Neural cell (in vitro differentiated cells): ENCODE measurements at regions not wholly inside any gene's neighbourhood (a gene's known extent, or its start where the extent isn't known, plus 50 kb on each side); places are given as distances from the start of the nearest gene placed in this dataset.

Source experiments
- H2AFZ ChIP-seq: fragments of 200-600, 300-800 bp; sonication (generic), shearing (Covaris generic); 2 replicates; pipeline ENCODE4 v1.6.0; 2014; ENCODE audit warnings: low read depth, mild to moderate bottlenecking, antibody characterized with exemption, low read length, moderate library complexity
- H3F3A ChIP-seq: fragments of 200-600 bp; shearing (Covaris generic); 2 replicates; pipeline ENCODE4 v1.6.1; 2016; ENCODE audit warnings: mild to moderate bottlenecking, moderate library complexity, mixed read lengths, antibody characterized with exemption, low read length; ENCODE audit not compliant: insufficient read depth, poor library complexity, severe bottlenecking
- H3K27ac ChIP-seq: fragments of 200-600, 300-800 bp; sonication (generic), shearing (Covaris generic); 2 replicates; pipeline ENCODE4 v1.5.1; 2014; ENCODE audit warnings: mild to moderate bottlenecking, low read length, moderate library complexity
- H3K27me3 ChIP-seq: fragments of 300-800, 200-600 bp; sonication (generic), shearing (Covaris generic); 2 replicates; pipeline ENCODE4 v1.6.0; 2014; ENCODE audit warnings: mild to moderate bottlenecking, low read depth, low read length, moderate library complexity; ENCODE audit not compliant: insufficient read depth
- H3K36me3 ChIP-seq: fragments of 300-800, 200-600 bp; sonication (generic), shearing (Covaris generic); 2 replicates; pipeline ENCODE4 v1.5.1; 2014; ENCODE audit warnings: mild to moderate bottlenecking, antibody characterized with exemption, low read length, moderate library complexity; ENCODE audit not compliant: insufficient read depth
- H3K4me2 ChIP-seq: fragments of 300-800, 200-600 bp; sonication (generic), shearing (Covaris generic); 2 replicates; pipeline ENCODE4 v1.6.0; 2014; ENCODE audit warnings: mild to moderate bottlenecking, low read length
- H3K4me3 ChIP-seq: fragments of 300-800, 200-600 bp; sonication (generic), shearing (Covaris generic); 2 replicates; pipeline ENCODE4 v1.5.1; 2014; ENCODE audit warnings: mild to moderate bottlenecking, low read length, moderate library complexity
- H3K79me2 ChIP-seq: fragments of 200-600 bp; shearing (Covaris generic); replicated peaks from 2 replicates; pipeline ENCODE4 v1.6.0; 2014; ENCODE audit warnings: mild to moderate bottlenecking, low read length, moderate library complexity; ENCODE audit not compliant: insufficient read depth
- H3K9ac ChIP-seq: fragments of 300-800, 200-600 bp; sonication (generic), shearing (Covaris generic); 2 replicates; pipeline ENCODE4 v1.6.1; 2016; ENCODE audit warnings: mild to moderate bottlenecking, low read length, mixed read lengths
- H3K9me2 ChIP-seq: fragments of 200-600 bp; shearing (Covaris generic); 2 replicates; pipeline ENCODE4 v1.6.1; 2016; ENCODE audit warnings: mild to moderate bottlenecking, low read length, mixed read lengths; ENCODE audit not compliant: insufficient read depth
- H3K9me3 ChIP-seq: fragments of 200-600, 300-800 bp; sonication (generic), shearing (Covaris generic); 2 replicates; pipeline ENCODE4 v1.6.1; 2016; ENCODE audit warnings: mild to moderate bottlenecking, mixed run types, low read length, moderate library complexity, mixed read lengths
- H4K20me1 ChIP-seq: fragments of 200-600 bp; shearing (Covaris generic); 2 replicates; pipeline ENCODE4 v1.6.1; 2016; ENCODE audit warnings: mild to moderate bottlenecking, mixed run types; ENCODE audit not compliant: insufficient read depth
- EP300 ChIP-seq: fragments of 450-650 bp; conservative IDR thresholded peaks from 2 replicates; pipeline ENCODE4 v1.6.1; 2014; ENCODE audit warnings: antibody characterized with exemption, mild to moderate bottlenecking, moderate library complexity; ENCODE audit not compliant: poor library complexity, severe bottlenecking
- EZH2 ChIP-seq: fragments of 200-600, 300-800 bp; shearing (Covaris generic), sonication (generic); IDR thresholded peaks from 2 replicates; pipeline ENCODE4 v1.6.1; 2014; ENCODE audit warnings: antibody characterized with exemption, low read length, borderline replicate concordance, mild to moderate bottlenecking; ENCODE audit not compliant: insufficient read depth, poor library complexity, severe bottlenecking
- MXI1 ChIP-seq: fragments of 450-650 bp; conservative IDR thresholded peaks from 2 replicates; pipeline ENCODE4 v1.6.1; 2014; ENCODE audit warnings: antibody characterized with exemption, mild to moderate bottlenecking; ENCODE audit not compliant: poor library complexity, severe bottlenecking
- POLR2AphosphoS5 ChIP-seq: IDR thresholded peaks from 2 replicates; pipeline ENCODE4 v1.6.1; 2012
- RAD21 ChIP-seq: fragments of 450-650 bp; conservative IDR thresholded peaks from 2 replicates; pipeline ENCODE4 v1.6.1; 2014; ENCODE audit warnings: antibody characterized with exemption, mild to moderate bottlenecking, moderate library complexity
- SMC3 ChIP-seq: fragments of 450-650 bp; conservative IDR thresholded peaks from 2 replicates; pipeline ENCODE4 v1.6.1; 2014; ENCODE audit warnings: antibody characterized with exemption, mild to moderate bottlenecking, moderate library complexity; ENCODE audit not compliant: poor library complexity
- TAF1 ChIP-seq: IDR thresholded peaks from 2 replicates; pipeline ENCODE4 v1.6.1; 2012; ENCODE audit warnings: low read depth
- TF ChIP-seq, protein P1 (sequence below): IDR thresholded peaks from 2 replicates; pipeline ENCODE4 v1.6.1; 2012; ENCODE audit warnings: borderline replicate concordance
- TF ChIP-seq, protein P2 (sequence below): fragments of 450-650 bp; IDR thresholded peaks from 2 replicates; pipeline ENCODE4 v1.5.1; 2014; ENCODE audit warnings: antibody characterized with exemption, mild to moderate bottlenecking, moderate library complexity; ENCODE audit not compliant: poor library complexity, severe bottlenecking

DNA sequence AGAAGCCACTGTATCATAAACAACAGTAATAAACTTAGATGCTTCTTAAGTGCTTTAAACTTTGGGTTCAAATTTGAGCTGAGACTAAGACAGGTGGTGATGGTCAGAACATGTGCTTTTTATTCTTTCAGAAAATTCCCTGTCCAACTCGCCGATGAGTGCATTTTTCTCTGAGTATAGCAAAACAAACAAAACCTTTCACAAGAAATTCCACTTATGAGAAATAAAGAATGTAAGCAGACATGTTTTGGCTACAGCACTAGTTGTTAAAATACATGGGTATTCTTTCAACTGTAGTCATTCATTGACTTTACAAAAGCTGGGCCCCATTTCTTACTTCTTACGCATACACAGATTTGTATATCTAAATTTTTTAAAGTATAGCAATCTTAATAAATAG lies 125.6 kb downstream of the SPRY2 start:
- Histone ChIP-seq H3F3A (no peaks in the 10 kb centered on the region), H3K9ac (no peak overlapping the region), H3K79me2 (no peaks in the 10 kb centered on the region), H3K9me2 (no peaks in the 10 kb centered on the region), H3K9me3 (no peaks in the 10 kb centered on the region), H3K4me3 (no peak overlapping the region), H2AFZ (no peak overlapping the region), H3K27ac (no peak overlapping the region), H3K4me2 (no peak overlapping the region), H4K20me1 (no peaks in the 10 kb centered on the region), H3K27me3 (no peaks in the 10 kb centered on the region), H3K36me3 (no peaks in the 10 kb centered on the region)
- TF ChIP-seq MXI1 (no peak), EP300 (no peak), SMC3 (no peak), TAF1 (no peak), POLR2AphosphoS5 (no peak), EZH2 (no peak), RAD21 (no peak)
- TF ChIP-seq, protein P1, sequence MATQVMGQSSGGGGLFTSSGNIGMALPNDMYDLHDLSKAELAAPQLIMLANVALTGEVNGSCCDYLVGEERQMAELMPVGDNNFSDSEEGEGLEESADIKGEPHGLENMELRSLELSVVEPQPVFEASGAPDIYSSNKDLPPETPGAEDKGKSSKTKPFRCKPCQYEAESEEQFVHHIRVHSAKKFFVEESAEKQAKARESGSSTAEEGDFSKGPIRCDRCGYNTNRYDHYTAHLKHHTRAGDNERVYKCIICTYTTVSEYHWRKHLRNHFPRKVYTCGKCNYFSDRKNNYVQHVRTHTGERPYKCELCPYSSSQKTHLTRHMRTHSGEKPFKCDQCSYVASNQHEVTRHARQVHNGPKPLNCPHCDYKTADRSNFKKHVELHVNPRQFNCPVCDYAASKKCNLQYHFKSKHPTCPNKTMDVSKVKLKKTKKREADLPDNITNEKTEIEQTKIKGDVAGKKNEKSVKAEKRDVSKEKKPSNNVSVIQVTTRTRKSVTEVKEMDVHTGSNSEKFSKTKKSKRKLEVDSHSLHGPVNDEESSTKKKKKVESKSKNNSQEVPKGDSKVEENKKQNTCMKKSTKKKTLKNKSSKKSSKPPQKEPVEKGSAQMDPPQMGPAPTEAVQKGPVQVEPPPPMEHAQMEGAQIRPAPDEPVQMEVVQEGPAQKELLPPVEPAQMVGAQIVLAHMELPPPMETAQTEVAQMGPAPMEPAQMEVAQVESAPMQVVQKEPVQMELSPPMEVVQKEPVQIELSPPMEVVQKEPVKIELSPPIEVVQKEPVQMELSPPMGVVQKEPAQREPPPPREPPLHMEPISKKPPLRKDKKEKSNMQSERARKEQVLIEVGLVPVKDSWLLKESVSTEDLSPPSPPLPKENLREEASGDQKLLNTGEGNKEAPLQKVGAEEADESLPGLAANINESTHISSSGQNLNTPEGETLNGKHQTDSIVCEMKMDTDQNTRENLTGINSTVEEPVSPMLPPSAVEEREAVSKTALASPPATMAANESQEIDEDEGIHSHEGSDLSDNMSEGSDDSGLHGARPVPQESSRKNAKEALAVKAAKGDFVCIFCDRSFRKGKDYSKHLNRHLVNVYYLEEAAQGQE, result no peak
- TF ChIP-seq, protein P2, sequence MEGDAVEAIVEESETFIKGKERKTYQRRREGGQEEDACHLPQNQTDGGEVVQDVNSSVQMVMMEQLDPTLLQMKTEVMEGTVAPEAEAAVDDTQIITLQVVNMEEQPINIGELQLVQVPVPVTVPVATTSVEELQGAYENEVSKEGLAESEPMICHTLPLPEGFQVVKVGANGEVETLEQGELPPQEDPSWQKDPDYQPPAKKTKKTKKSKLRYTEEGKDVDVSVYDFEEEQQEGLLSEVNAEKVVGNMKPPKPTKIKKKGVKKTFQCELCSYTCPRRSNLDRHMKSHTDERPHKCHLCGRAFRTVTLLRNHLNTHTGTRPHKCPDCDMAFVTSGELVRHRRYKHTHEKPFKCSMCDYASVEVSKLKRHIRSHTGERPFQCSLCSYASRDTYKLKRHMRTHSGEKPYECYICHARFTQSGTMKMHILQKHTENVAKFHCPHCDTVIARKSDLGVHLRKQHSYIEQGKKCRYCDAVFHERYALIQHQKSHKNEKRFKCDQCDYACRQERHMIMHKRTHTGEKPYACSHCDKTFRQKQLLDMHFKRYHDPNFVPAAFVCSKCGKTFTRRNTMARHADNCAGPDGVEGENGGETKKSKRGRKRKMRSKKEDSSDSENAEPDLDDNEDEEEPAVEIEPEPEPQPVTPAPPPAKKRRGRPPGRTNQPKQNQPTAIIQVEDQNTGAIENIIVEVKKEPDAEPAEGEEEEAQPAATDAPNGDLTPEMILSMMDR, result no peak

DNA sequence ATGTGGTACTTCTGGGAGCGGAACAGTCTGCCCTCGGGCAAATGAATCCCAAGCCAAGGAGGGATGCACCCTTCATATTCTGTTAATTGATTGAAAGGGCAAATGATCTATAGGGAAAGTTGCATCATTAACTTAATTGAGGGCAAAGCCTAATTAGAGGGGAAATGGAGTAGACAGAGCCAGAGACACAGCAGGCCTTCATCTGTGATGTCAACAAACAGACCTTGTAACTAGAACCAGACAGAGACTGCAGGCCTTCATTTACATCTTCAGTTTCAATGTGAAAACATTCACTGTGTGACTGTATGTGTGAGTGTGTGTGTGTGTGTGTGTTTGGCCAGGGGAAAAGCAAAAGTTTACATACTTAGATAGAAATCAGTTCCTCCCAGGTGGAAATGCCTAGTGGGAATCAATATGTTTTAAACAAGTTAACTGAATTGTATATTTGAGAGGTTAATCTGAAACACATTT lies 126.4 kb downstream of the SPRY2 start:
- Histone ChIP-seq H4K20me1 (no peaks in the 10 kb centered on the region), H3K27ac (no peak overlapping the region), H3K79me2 (no peaks in the 10 kb centered on the region), H3K4me2 (no peak overlapping the region), H2AFZ (no peak overlapping the region), H3K9me3 (no peaks in the 10 kb centered on the region), H3K36me3 (no peaks in the 10 kb centered on the region), H3K27me3 (no peaks in the 10 kb centered on the region), H3K9me2 (no peaks in the 10 kb centered on the region), H3K4me3 (no peak overlapping the region), H3F3A (no peaks in the 10 kb centered on the region), H3K9ac (no peak overlapping the region)
- TF ChIP-seq, protein P1, result no peak
- TF ChIP-seq TAF1 (no peak), EZH2 (no peak), RAD21 (no peak), SMC3 (no peak), POLR2AphosphoS5 (no peak), EP300 (no peak)
- TF ChIP-seq, protein P2, result no peak
